CD4-positive, alpha-beta T cell (primary cell): ENCODE measurements at regions not wholly inside any gene's neighbourhood (a gene's known extent, or its start where the extent isn't known, plus 50 kb on each side); places are given as distances from the start of the nearest gene placed in this dataset.

Experiments used
- ATAC-seq: fragments of 200-7000 bp; cut with Tn5 transposase; one replicate; pipeline ENCODE4 v1.10.0; 2022; ENCODE audit warnings: mild to moderate bottlenecking; ENCODE audit not compliant: poor library complexity
- CTCF ChIA-PET: fragments of 350-600 bp; sonication (Branson Sonifier 250); formaldehyde crosslinking; loops from one replicate; lab custom pipeline; 2021; ENCODE audit warnings: antibody characterized with exemption, inconsistent platforms; lab: Charles Lee
- POLR2A ChIA-PET: fragments of 350-600 bp; sonication (Branson Sonifier 250); formaldehyde crosslinking; loops from one replicate; lab custom pipeline; 2021; ENCODE audit warnings: antibody characterized with exemption, inconsistent platforms; lab: Charles Lee
- DNase-seq, 14 experiments: peaks; one replicate each; pipeline ENCODE4 v3.0.0-alpha.2; 2013 to 2020; ENCODE audit warnings: mixed read lengths in 2 of 14
- H3K27ac ChIP-seq, 2 donors: one replicate each; pipeline versions ENCODE4 v1.5.1 to v1.7.0; 2013; ENCODE audit warnings: low read length in 2 of 2, low read depth in 1 of 2, mild to moderate bottlenecking in 1 of 2
- H3K27me3 ChIP-seq, 2 experiments: 1 replicate in 1 of 2; 2 replicates in 1 of 2; pipeline versions ENCODE4 v1.6.1 to v1.7.0; 2013; ENCODE audit warnings: low read length in 2 of 2, control low read depth in 1 of 2, mild to moderate bottlenecking in 1 of 2, moderate library complexity in 1 of 2; ENCODE audit not compliant: insufficient read depth in 2 of 2, control insufficient read depth in 1 of 2
- H3K36me3 ChIP-seq: one replicate; pipeline ENCODE4 v1.6.1; 2013; ENCODE audit warnings: low read length, control low read depth; ENCODE audit not compliant: insufficient read depth
- H3K4me1 ChIP-seq: one replicate; pipeline ENCODE4 v1.6.1; 2013; ENCODE audit warnings: low read length, control low read depth; ENCODE audit not compliant: insufficient read depth
- H3K4me3 ChIP-seq: one replicate; pipeline ENCODE4 v1.5.1; 2013; ENCODE audit warnings: mild to moderate bottlenecking, low read length, moderate library complexity
- H3K9me3 ChIP-seq, 2 experiments: 1 replicate in 1 of 2; 2 replicates in 1 of 2; pipeline versions ENCODE4 v1.6.1 to v1.7.0; 2013; ENCODE audit warnings: low read length in 2 of 2, mild to moderate bottlenecking in 2 of 2, control low read depth in 1 of 2, moderate library complexity in 1 of 2; ENCODE audit not compliant: control insufficient read depth in 1 of 2, insufficient read depth in 1 of 2
- H3K27ac Mint-ChIP-seq: one replicate; pipeline ENCODE4 v1.8.0; 2020; ENCODE audit warnings: mixed read lengths
- H3K27me3 Mint-ChIP-seq: one replicate; pipeline ENCODE4 v1.8.0; 2021; ENCODE audit warnings: mixed read lengths
- H3K36me3 Mint-ChIP-seq: one replicate; pipeline ENCODE4 v1.8.0; 2021; ENCODE audit warnings: low read depth, mixed read lengths
- H3K4me1 Mint-ChIP-seq: one replicate; pipeline ENCODE4 v1.8.0; 2021; ENCODE audit warnings: low read depth, mixed read lengths
- H3K4me3 Mint-ChIP-seq: one replicate; pipeline ENCODE4 v1.8.0; 2020; ENCODE audit warnings: mild to moderate bottlenecking, mixed read lengths
- H3K9me3 Mint-ChIP-seq: one replicate; pipeline ENCODE4 v1.8.0; 2020; ENCODE audit warnings: mixed read lengths
- intact Hi-C, 2 experiments: fragments of 100-400 bp; cut with DNase I in 1 of 2; cut with micrococcal nuclease in 1 of 2; formaldehyde crosslinking; loops; one replicate each; pipeline versions ENCODE4 v1.15.1 to v1.9.0; 2023 to 2025; cut with DNase I, micrococcal nuclease
- TF ChIP-seq, protein P1 (sequence below): fragments of 200-600 bp; IDR thresholded peaks from one replicate; pipeline ENCODE4 v1.8.0; 2022; ENCODE audit warnings: antibody characterized with exemption, mild to moderate bottlenecking

GRCh38 chr18:30163573-30163972, 879.0 kb downstream of the DSC3 start:
- H3K36me3 ChIP-seq: no peaks in the 10 kb centered on the region
- ChIA-PET CTCF (no interaction called here), POLR2A (no interaction called here)
- Mint-ChIP-seq H3K27ac (no peak overlapping the region), H3K36me3 (no peaks in the 10 kb centered on the region), H3K4me1 (no peaks in the 10 kb centered on the region), H3K4me3 (no peak overlapping the region), H3K27me3 (no peaks in the 10 kb centered on the region), H3K9me3 (peaks cover 6% of the 10 kb centered on the region)
- no peaks in the 10 kb centered on the region for H3K27me3 ChIP-seq
- intact Hi-C loops: no loop called here
- no peaks in the 10 kb centered on the region for H3K9me3 ChIP-seq
- ATAC-seq: no peak
- no peak for DNase-seq
- no peak overlapping the region for H3K4me3 ChIP-seq
- H3K4me1 ChIP-seq: no peaks in the 10 kb centered on the region
- TF ChIP-seq, protein P1, sequence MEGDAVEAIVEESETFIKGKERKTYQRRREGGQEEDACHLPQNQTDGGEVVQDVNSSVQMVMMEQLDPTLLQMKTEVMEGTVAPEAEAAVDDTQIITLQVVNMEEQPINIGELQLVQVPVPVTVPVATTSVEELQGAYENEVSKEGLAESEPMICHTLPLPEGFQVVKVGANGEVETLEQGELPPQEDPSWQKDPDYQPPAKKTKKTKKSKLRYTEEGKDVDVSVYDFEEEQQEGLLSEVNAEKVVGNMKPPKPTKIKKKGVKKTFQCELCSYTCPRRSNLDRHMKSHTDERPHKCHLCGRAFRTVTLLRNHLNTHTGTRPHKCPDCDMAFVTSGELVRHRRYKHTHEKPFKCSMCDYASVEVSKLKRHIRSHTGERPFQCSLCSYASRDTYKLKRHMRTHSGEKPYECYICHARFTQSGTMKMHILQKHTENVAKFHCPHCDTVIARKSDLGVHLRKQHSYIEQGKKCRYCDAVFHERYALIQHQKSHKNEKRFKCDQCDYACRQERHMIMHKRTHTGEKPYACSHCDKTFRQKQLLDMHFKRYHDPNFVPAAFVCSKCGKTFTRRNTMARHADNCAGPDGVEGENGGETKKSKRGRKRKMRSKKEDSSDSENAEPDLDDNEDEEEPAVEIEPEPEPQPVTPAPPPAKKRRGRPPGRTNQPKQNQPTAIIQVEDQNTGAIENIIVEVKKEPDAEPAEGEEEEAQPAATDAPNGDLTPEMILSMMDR: no peak
- no peak overlapping the region for H3K27ac ChIP-seq

GRCh38 chr18:30160124-30160523, 882.4 kb downstream of the DSC3 start:
- H3K36me3 ChIP-seq: no peaks in the 10 kb centered on the region
- POLR2A ChIA-PET: no interaction called here
- TF ChIP-seq, protein P1: no peak

DNA sequence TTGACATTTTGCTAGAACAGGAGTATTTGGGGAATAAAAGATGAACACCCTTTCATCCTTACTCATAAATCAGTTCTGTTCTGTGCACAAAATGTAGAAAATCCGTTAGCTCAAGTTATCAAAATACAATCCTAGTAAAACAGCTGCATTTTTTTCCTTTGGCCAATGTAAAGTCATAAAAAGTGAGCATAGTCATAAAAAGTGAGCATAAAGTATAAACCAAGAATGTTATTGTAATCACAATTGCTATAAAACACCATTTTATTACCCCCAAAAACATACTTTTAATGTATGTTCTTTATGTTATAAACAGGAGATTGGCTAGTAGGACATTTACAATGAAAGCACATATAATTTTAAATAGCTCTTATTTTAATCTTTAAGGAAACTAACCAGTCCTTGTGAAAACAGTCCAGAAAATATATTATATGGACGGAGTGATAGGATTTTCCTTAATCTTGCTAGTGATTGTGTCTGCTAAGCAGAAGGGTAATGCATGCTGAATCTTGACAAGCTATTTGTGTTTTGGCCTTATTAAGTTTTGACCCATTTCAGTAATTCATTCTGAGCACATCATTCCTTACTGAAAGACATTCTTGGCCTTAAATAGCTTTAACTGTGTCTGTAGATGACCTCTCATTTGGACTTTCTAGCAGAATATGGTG, 891.8 kb downstream of the DSC3 start:
- no peaks in the 10 kb centered on the region for H3K27me3 ChIP-seq
- ATAC-seq (no peak), DNase-seq (no peak)
- TF ChIP-seq, protein P1: no peak
- Mint-ChIP-seq H3K9me3 (peaks cover 7% of the 10 kb centered on the region), H3K4me3 (no peak overlapping the region), H3K36me3 (no peaks in the 10 kb centered on the region), H3K27ac (no peak overlapping the region), H3K27me3 (no peaks in the 10 kb centered on the region), H3K4me1 (no peaks in the 10 kb centered on the region)
- POLR2A ChIA-PET: no interaction called here
- CTCF ChIA-PET: no interaction called here
- intact Hi-C loops: no loop called here
- H3K27ac ChIP-seq: no peak overlapping the region
- no peak overlapping the region for H3K4me3 ChIP-seq
- no peaks in the 10 kb centered on the region for H3K36me3 ChIP-seq
- H3K4me1 ChIP-seq: no peaks in the 10 kb centered on the region
- H3K9me3 ChIP-seq: no peaks in the 10 kb centered on the region

More at GRCh38 chr18:30160124-30160523, 882.4 kb downstream of the DSC3 start:
- Mint-ChIP-seq H3K4me3 (no peak overlapping the region), H3K27me3 (no peaks in the 10 kb centered on the region), H3K9me3 (peaks cover 2% of the 10 kb centered on the region), H3K36me3 (no peaks in the 10 kb centered on the region), H3K4me1 (no peaks in the 10 kb centered on the region), H3K27ac (no peak overlapping the region)
- intact Hi-C loops: no loop called here
- no peaks in the 10 kb centered on the region for H3K27me3 ChIP-seq
- no peaks in the 10 kb centered on the region for H3K9me3 ChIP-seq
- DNase-seq (no peak), ATAC-seq (no peak)
- no peak overlapping the region for H3K4me3 ChIP-seq
- no peaks in the 10 kb centered on the region for H3K4me1 ChIP-seq
- no peak overlapping the region for H3K27ac ChIP-seq
- CTCF ChIA-PET: no interaction called here
